NT2/D1 (cell line): ENCODE measurements at regions not wholly inside any gene's neighbourhood (a gene's known extent, or its start where the extent isn't known, plus 50 kb on each side); places are given as distances from the start of the nearest gene placed in this dataset.

Experiments used
- SUZ12 ChIP-seq: IDR thresholded peaks from 2 replicates; pipeline ENCODE4 v1.6.1; 2011; ENCODE audit not compliant: insufficient read length, insufficient read depth; ENCODE audit errors: extremely low read depth
- YY1 ChIP-seq: IDR thresholded peaks from 2 replicates; pipeline ENCODE4 v1.6.1; 2011; ENCODE audit not compliant: insufficient read length, insufficient read depth
- ZNF274 ChIP-seq: IDR thresholded peaks from 2 replicates; pipeline ENCODE4 v1.6.1; 2011; ENCODE audit warnings: mild to moderate bottlenecking, low read depth, low read length

- TF ChIP-seq ZNF274 = no peak
- no peak for TF ChIP-seq YY1
- TF ChIP-seq SUZ12 = no peak
These were observed 101.5 kb upstream of the CDH5 start for GRCh38 chr16:66265048-66265415.
